IMR-90 (cell line): ENCODE measurements at regions not wholly inside any gene's neighbourhood (a gene's known extent, or its start where the extent isn't known, plus 50 kb on each side); places are given as distances from the start of the nearest gene placed in this dataset.

Experiments
- ATAC-seq: fragments of 200-7000 bp; cut with Tn5 transposase; 2 replicates; pipeline ENCODE4 v1.9.1; 2020; ENCODE audit warnings: low read depth, mild to moderate bottlenecking, moderate library complexity
- BruUV-seq: library from RNA; stranded (reverse); fragments of 400-500 nt; replicated peaks from 2 replicates; lab custom pipeline; 2021; lab: Mats Ljungman, UMichigan
- CTCF ChIA-PET: fragments of 300-600 bp; formaldehyde crosslinking; extraction: SDS; loops from one replicate; lab custom pipeline; 2021; ENCODE audit warnings: antibody characterized with exemption; lab: Yijun Ruan, JAX
- POLR2A ChIA-PET: fragments of 300-600 bp; sonication (Branson Sonifier 250); formaldehyde crosslinking; loops from one replicate; lab custom pipeline; 2022; ENCODE audit warnings: antibody characterized with exemption; ENCODE audit not compliant: unreplicated experiment; lab: Charles Lee
- DNase-seq: peaks from one replicate; pipeline ENCODE4 v3.0.0; 2013
- H2AFZ ChIP-seq: replicated peaks from 2 replicates; pipeline ENCODE3; 2013; ENCODE audit warnings: low read length, mild to moderate bottlenecking; ENCODE audit not compliant: poor library complexity
- H2AK5ac ChIP-seq: 2 replicates; pipeline ENCODE4 v1.6.1; 2013; ENCODE audit warnings: low read depth, low read length, inconsistent platforms
- H2AK9ac ChIP-seq: replicated peaks from 2 replicates; pipeline ENCODE3; 2013; ENCODE audit warnings: mild to moderate bottlenecking, low read depth, low read length, moderate library complexity; ENCODE audit not compliant: poor library complexity
- H2BK120ac ChIP-seq: 2 replicates; pipeline ENCODE4 v1.6.1; 2013; ENCODE audit warnings: low read depth, low read length, inconsistent platforms
- H2BK15ac ChIP-seq: 3 replicates; pipeline ENCODE4 v1.6.1; 2013; ENCODE audit warnings: low read depth, low read length, inconsistent platforms
- H2BK20ac ChIP-seq: 2 replicates; pipeline ENCODE4 v1.6.1; 2013; ENCODE audit warnings: low read depth, mild to moderate bottlenecking, inconsistent platforms, low read length, moderate library complexity
- H2BK5ac ChIP-seq: 2 replicates; pipeline ENCODE4 v1.6.1; 2013; ENCODE audit warnings: mild to moderate bottlenecking, low read depth, low read length, inconsistent platforms; ENCODE audit not compliant: poor library complexity, severe bottlenecking
- H3K14ac ChIP-seq: replicated peaks from 2 replicates; pipeline ENCODE4 v1.6.1; 2013; ENCODE audit warnings: low read depth, low read length, inconsistent platforms
- H3K18ac ChIP-seq: 2 replicates; pipeline ENCODE4 v1.6.1; 2013; ENCODE audit warnings: low read depth, low read length, control low read depth
- H3K23ac ChIP-seq: 2 replicates; pipeline ENCODE4 v1.6.1; 2013; ENCODE audit warnings: low read depth, low read length, inconsistent platforms
- H3K27ac ChIP-seq: 2 replicates; pipeline ENCODE4 v1.5.1; 2013; ENCODE audit warnings: mild to moderate bottlenecking, control low read depth, low read length; ENCODE audit not compliant: insufficient read depth
- H3K27me3 ChIP-seq: 2 replicates; pipeline ENCODE4 v1.6.1; 2013; ENCODE audit warnings: low read length; ENCODE audit not compliant: control insufficient read depth, insufficient read depth
- H3K36me3 ChIP-seq: 2 replicates; pipeline ENCODE4 v1.6.1; 2013; ENCODE audit warnings: low read length, mixed read lengths; ENCODE audit not compliant: control insufficient read depth, insufficient read depth
- H3K4ac ChIP-seq: 2 replicates; pipeline ENCODE4 v1.6.1; 2013; ENCODE audit warnings: low read depth, low read length, inconsistent platforms
- H3K4me1 ChIP-seq: 2 replicates; pipeline ENCODE4 v1.6.1; 2013; ENCODE audit warnings: low read length, mixed read lengths; ENCODE audit not compliant: control insufficient read depth, insufficient read depth
- H3K4me2 ChIP-seq: 2 replicates; pipeline ENCODE4 v1.6.1; 2013; ENCODE audit warnings: low read depth, mild to moderate bottlenecking, control low read depth, low read length, moderate library complexity
- H3K4me3 ChIP-seq: 2 replicates; pipeline ENCODE4 v1.5.1; 2013; ENCODE audit warnings: low read depth, mild to moderate bottlenecking, control low read depth, low read length, moderate library complexity; ENCODE audit not compliant: insufficient read depth
- H3K56ac ChIP-seq: 2 replicates; pipeline ENCODE4 v1.6.1; 2013; ENCODE audit warnings: low read length, inconsistent platforms; ENCODE audit not compliant: insufficient read depth; ENCODE audit errors: extremely low read depth
- H3K79me1 ChIP-seq, 2 experiments: 2 replicates each; pipeline ENCODE4 v1.6.1; 2013; ENCODE audit warnings: low read length in 2 of 2, inconsistent platforms in 1 of 2, low read depth in 1 of 2
- H3K9ac ChIP-seq: 2 replicates; pipeline ENCODE4 v1.6.1; 2013; ENCODE audit warnings: low read depth, low read length, control low read depth
- H3K9me1 ChIP-seq: 2 replicates; pipeline ENCODE4 v1.6.1; 2013; ENCODE audit warnings: low read length, inconsistent platforms; ENCODE audit not compliant: insufficient read depth
- H3K9me3 ChIP-seq: 2 replicates; pipeline ENCODE4 v1.6.1; 2013; ENCODE audit warnings: low read length; ENCODE audit not compliant: control insufficient read depth, insufficient read depth
- H4K20me1 ChIP-seq: 2 replicates; pipeline ENCODE4 v1.6.1; 2013; ENCODE audit warnings: low read length, inconsistent platforms; ENCODE audit not compliant: insufficient read depth
- H4K5ac ChIP-seq: 2 replicates; pipeline ENCODE4 v1.6.1; 2013; ENCODE audit warnings: mild to moderate bottlenecking, low read depth, low read length, control low read depth
- H4K8ac ChIP-seq, 2 experiments: 2 replicates each; pipeline ENCODE4 v1.6.1; 2013; ENCODE audit warnings: low read depth in 2 of 2, low read length in 2 of 2, control low read depth in 1 of 2, inconsistent platforms in 1 of 2
- H4K91ac ChIP-seq: 2 replicates; pipeline ENCODE4 v1.6.1; 2013; ENCODE audit warnings: low read depth, low read length, inconsistent platforms; ENCODE audit not compliant: insufficient read depth
- CEBPB ChIP-seq: IDR thresholded peaks from 2 replicates; pipeline ENCODE4 v1.6.1; 2012; ENCODE audit warnings: low read depth, low read length, improper control_type of control experiment
- CHD1 ChIP-seq: IDR thresholded peaks from 2 replicates; pipeline ENCODE4 v1.6.1; 2012; ENCODE audit warnings: low read depth, low read length, improper control_type of control experiment
- MXI1 ChIP-seq: IDR thresholded peaks from 2 replicates; pipeline ENCODE4 v1.6.1; 2012; ENCODE audit warnings: low read depth, mild to moderate bottlenecking, low read length, moderate library complexity, borderline replicate concordance
- NFE2L2 ChIP-seq: fragments of 150-350 bp; IDR thresholded peaks from 2 replicates; pipeline ENCODE4 v1.6.1; 2016; ENCODE audit warnings: low read depth, mild to moderate bottlenecking, low read length
- RAD21 ChIP-seq: IDR thresholded peaks from 2 replicates; pipeline ENCODE4 v1.6.1; 2012; ENCODE audit warnings: low read length, improper control_type of control experiment
- RCOR1 ChIP-seq: IDR thresholded peaks from 2 replicates; pipeline ENCODE4 v1.6.1; 2012; ENCODE audit warnings: mild to moderate bottlenecking, low read length, improper control_type of control experiment; ENCODE audit not compliant: insufficient replicate concordance
- RFX5 ChIP-seq: IDR thresholded peaks from 2 replicates; pipeline ENCODE4 v1.8.0; 2012; ENCODE audit warnings: low read depth, mild to moderate bottlenecking, low read length, moderate library complexity
- WGBS, 2 experiments: methylation state at CpG; one replicate each; pipeline versions ENCODE4 v1.1.5 to v1.1.7; 2013; ENCODE audit warnings: missing lambda C conversion rate in 2 of 2; ENCODE audit not compliant: insufficient read length in 1 of 2; ENCODE audit errors: extremely low coverage in 2 of 2; 5-methylcytosine and 5-hydroxymethylcytosine counted together
- dilution Hi-C: fragments of 300-500 bp; cut with HindIII; formaldehyde crosslinking; loops from one replicate; pipeline ENCODE4 v1.14.3; 2018; ENCODE audit warnings: low sequenced_read_pairs; ENCODE audit not compliant: unreplicated experiment
- in situ Hi-C: fragments of 300-500 bp; cut with MboI; formaldehyde crosslinking; loops from 3 replicates; pipeline ENCODE4 v1.14.3; 2019; ENCODE audit warnings: low sequenced_read_pairs, inconsistent platforms, mixed read lengths
- intact Hi-C: fragments of 100-400 bp; cut with micrococcal nuclease; formaldehyde crosslinking; loops from 2 replicates; pipeline ENCODE4 v1.10.0; 2022
- TF ChIP-seq, protein P1 (sequence below): conservative IDR thresholded peaks from 2 replicates; pipeline ENCODE4 v1.5.1; 2012; ENCODE audit warnings: mild to moderate bottlenecking, low read depth, low read length, improper control_type of control experiment

DNA sequence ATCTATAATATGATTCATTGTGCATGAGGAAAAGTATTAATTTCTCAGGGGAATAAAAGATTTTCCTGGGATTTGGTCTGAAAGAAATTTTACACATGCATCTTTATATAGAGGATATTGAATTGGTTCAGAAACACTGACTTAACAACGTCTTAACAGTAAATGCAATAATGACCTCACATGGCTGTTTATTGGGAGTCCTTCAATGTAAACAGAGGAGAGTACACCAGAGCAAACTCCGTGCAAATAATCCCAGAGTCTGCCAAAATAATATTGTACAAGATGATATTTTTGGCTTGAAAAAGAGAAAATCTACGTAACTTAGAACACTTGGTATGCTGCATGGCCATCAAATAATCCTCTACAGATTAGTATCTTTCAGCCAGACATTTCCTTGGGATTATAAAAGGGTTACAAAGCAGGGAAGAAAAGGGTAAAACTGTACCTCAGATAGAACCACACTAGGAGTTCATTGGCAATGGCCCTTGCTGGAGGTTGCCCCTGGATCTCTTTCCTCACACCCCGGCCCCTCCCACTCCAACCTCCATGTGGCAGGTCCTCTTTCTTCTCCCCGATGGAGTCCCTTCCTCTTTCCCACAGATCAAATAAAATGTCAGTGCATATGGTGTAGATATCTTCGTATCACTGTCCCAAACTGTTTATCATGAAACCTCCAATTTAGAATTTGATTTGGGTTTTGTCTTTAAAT, 196.4 kb downstream of the EVX1 start:
- no peak overlapping the region for H3K4me2 ChIP-seq
- POLR2A ChIA-PET, result no interaction called here
- no peak overlapping the region for H3K23ac ChIP-seq
- no peak overlapping the region for H4K8ac ChIP-seq
- no peak overlapping the region for H3K4me3 ChIP-seq
- no peak overlapping the region for H2BK120ac ChIP-seq
- H3K4ac ChIP-seq, result no peak overlapping the region
- in situ Hi-C loops, result no loop called here
- TF ChIP-seq RAD21 (no peak), CHD1 (no peak), RCOR1 (no peak), CEBPB (no peak), NFE2L2 (no peak), RFX5 (no peak), MXI1 (no peak)
- TF ChIP-seq, protein P1, sequence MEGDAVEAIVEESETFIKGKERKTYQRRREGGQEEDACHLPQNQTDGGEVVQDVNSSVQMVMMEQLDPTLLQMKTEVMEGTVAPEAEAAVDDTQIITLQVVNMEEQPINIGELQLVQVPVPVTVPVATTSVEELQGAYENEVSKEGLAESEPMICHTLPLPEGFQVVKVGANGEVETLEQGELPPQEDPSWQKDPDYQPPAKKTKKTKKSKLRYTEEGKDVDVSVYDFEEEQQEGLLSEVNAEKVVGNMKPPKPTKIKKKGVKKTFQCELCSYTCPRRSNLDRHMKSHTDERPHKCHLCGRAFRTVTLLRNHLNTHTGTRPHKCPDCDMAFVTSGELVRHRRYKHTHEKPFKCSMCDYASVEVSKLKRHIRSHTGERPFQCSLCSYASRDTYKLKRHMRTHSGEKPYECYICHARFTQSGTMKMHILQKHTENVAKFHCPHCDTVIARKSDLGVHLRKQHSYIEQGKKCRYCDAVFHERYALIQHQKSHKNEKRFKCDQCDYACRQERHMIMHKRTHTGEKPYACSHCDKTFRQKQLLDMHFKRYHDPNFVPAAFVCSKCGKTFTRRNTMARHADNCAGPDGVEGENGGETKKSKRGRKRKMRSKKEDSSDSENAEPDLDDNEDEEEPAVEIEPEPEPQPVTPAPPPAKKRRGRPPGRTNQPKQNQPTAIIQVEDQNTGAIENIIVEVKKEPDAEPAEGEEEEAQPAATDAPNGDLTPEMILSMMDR, result no peak
- no peak for ATAC-seq
- dilution Hi-C loops, result no loop called here
- H3K18ac ChIP-seq, result no peak overlapping the region
- no peak overlapping the region for H2BK5ac ChIP-seq
- no peak overlapping the region for H4K5ac ChIP-seq
- no peak overlapping the region for H2BK15ac ChIP-seq
- CTCF ChIA-PET, result no interaction called here
- no peak overlapping the region for H3K9ac ChIP-seq
- no peak overlapping the region for H2AK9ac ChIP-seq
- H3K9me3 ChIP-seq, result no peaks in the 10 kb centered on the region
- no peak overlapping the region for H2AK5ac ChIP-seq
- H3K4me1 ChIP-seq, result peaks cover 2% of the 10 kb centered on the region; the same call in 1 of the 2 replicates
- H3K56ac ChIP-seq, result no peak overlapping the region
- no peak for DNase-seq
- WGBS, 2 experiments, result no CpG with 5 or more reads among the region's 6 CpGs
- no peak overlapping the region for H3K27ac ChIP-seq
- H4K91ac ChIP-seq, result no peak overlapping the region
- intact Hi-C loops, result no loop called here
- no peak overlapping the region for H2AFZ ChIP-seq
- no peaks in the 10 kb centered on the region for H4K20me1 ChIP-seq
- H3K36me3 ChIP-seq, result no peaks in the 10 kb centered on the region
- H3K9me1 ChIP-seq, result no peaks in the 10 kb centered on the region; the same call in 1 of the 2 replicates
- no peak overlapping the region for H2BK20ac ChIP-seq
- H3K27me3 ChIP-seq, result peaks cover 2% of the 10 kb centered on the region; the same call in 1 of the 2 replicates
- H3K14ac ChIP-seq, result no peak overlapping the region
- BruUV-seq, result no TSS peak
- H3K79me1 ChIP-seq, result no peaks in the 10 kb centered on the region
